Vagina (tissue), 2 donors: ENCODE measurements at regions not wholly inside any gene's neighbourhood (a gene's known extent, or its start where the extent isn't known, plus 50 kb on each side); places are given as distances from the start of the nearest gene placed in this dataset.

Source experiments
- DNase-seq, 2 donors: peaks; one replicate each; pipeline ENCODE4 v3.0.0-alpha.2; 2017; ENCODE audit errors: extremely low spot score in 2 of 2
- H3K27ac ChIP-seq: fragments of 200-600 bp; sonication (generic); one replicate; pipeline ENCODE4 v1.5.1; 2019
- H3K27me3 ChIP-seq: fragments of 200-600 bp; sonication (generic); one replicate; pipeline ENCODE4 v1.5.1; 2019
- H3K36me3 ChIP-seq, 2 donors: fragments of 200-600 bp; sonication (generic); one replicate each; pipeline ENCODE4 v1.5.1; 2017 to 2019
- H3K4me1 ChIP-seq: fragments of 200-600 bp; sonication (generic); one replicate; pipeline ENCODE4 v1.5.1; 2019
- H3K4me3 ChIP-seq, 2 donors: fragments of 200-600 bp; sonication (generic); 1 replicate in 1 of 2; 2 replicates in 1 of 2; pipeline ENCODE4 v1.5.1; 2016 to 2019
- H3K9me3 ChIP-seq: fragments of 200-600 bp; sonication (generic); one replicate; pipeline ENCODE4 v1.5.1; 2019
- POLR2A ChIP-seq, 2 donors: fragments of 450-650 bp; IDR thresholded peaks; one replicate each; pipeline ENCODE4 v1.6.1; 2017; ENCODE audit warnings: antibody characterized with exemption in 2 of 2, mild to moderate bottlenecking in 2 of 2, moderate library complexity in 2 of 2
- POLR2AphosphoS5 ChIP-seq, 2 donors: sonication (generic); formaldehyde crosslinking; IDR thresholded peaks; one replicate each; pipeline ENCODE4 v1.9.0; 2017; ENCODE audit warnings: antibody characterized with exemption in 2 of 2, mild to moderate bottlenecking in 2 of 2, low read depth in 1 of 2; ENCODE audit not compliant: insufficient read depth in 1 of 2
- intact Hi-C: fragments of 100-400 bp; cut with DNase I; formaldehyde crosslinking; loops from one replicate; pipeline ENCODE4 v1.15.1; 2023
- TF ChIP-seq, protein P1 (sequence below), 3 experiments: fragments of 450-650 bp in 2 of 3; fragments of 200-600 bp in 1 of 3; sonication (generic) in 1 of 3; IDR thresholded peaks; one replicate each; pipeline ENCODE4 v1.5.1; 2017 to 2019; ENCODE audit warnings: antibody characterized with exemption in 3 of 3, mild to moderate bottlenecking in 2 of 3, moderate library complexity in 2 of 3

DNA sequence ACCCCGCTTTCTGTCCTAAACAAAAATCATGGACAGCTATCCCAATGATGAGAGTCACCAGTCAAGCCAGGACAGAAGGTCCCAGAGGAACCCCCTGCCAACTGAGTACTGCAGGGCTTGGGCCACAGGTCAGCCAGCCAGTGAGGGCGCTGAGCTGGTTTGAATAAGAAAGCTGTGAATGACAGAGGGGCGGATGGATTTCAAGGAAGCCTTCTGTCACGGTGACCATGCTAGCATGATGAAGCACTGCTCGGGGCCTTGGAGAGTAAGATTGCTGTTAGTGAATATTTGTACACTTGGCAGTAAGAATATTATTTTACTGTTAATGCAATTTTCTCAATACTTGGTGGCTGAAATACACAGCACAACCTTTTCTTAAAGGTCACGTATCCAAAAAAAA lies 734.0 kb upstream of the NR2F2 start:
- no peak for DNase-seq
- Histone ChIP-seq H3K27me3 (no peaks in the 10 kb centered on the region), H3K27ac (no peak overlapping the region), H3K36me3 (no peaks in the 10 kb centered on the region), H3K4me1 (no peaks in the 10 kb centered on the region), H3K9me3 (no peaks in the 10 kb centered on the region), H3K4me3 (no peak overlapping the region)
- intact Hi-C loops = no loop called here
- TF ChIP-seq, protein P1, sequence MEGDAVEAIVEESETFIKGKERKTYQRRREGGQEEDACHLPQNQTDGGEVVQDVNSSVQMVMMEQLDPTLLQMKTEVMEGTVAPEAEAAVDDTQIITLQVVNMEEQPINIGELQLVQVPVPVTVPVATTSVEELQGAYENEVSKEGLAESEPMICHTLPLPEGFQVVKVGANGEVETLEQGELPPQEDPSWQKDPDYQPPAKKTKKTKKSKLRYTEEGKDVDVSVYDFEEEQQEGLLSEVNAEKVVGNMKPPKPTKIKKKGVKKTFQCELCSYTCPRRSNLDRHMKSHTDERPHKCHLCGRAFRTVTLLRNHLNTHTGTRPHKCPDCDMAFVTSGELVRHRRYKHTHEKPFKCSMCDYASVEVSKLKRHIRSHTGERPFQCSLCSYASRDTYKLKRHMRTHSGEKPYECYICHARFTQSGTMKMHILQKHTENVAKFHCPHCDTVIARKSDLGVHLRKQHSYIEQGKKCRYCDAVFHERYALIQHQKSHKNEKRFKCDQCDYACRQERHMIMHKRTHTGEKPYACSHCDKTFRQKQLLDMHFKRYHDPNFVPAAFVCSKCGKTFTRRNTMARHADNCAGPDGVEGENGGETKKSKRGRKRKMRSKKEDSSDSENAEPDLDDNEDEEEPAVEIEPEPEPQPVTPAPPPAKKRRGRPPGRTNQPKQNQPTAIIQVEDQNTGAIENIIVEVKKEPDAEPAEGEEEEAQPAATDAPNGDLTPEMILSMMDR (IDR thresholded peaks at IDR 0.05) = no peak
- TF ChIP-seq POLR2A (IDR thresholded peaks at IDR 0.05) = no peak
- no peak for TF ChIP-seq POLR2AphosphoS5 (IDR thresholded peaks at IDR 0.05; ENCODE audit: insufficient read depth in 1 of 2, low read depth in 1 of 2)

DNA sequence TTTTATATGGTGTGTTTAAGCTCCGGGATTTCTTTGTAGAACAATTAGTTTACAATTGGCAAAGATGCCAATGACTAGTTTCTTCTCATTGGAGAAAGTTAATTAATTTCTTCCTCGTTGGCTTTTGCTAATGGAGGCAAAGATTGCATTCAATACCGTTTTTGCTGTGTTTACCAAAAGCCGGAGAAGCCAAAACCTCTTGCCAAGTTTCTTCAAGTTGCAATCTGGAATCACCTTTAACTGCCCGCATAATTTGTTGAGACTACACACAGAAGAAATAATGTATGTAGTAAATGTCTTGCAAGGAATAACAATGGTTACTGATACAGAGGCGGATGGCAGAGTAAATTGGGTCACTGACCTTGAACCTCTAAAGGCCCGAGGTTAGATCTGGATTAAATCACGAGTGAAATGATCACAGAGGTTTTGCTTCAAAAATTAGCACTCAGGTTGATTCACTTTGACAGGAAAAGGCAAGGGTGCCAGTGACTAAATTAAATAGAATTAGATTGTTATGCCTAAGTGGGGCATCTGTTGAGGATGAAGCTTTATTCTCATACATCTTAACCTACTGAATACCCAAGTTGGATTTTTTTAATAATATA lies 732.1 kb upstream of the NR2F2 start:
- Histone ChIP-seq H3K4me1 (no peaks in the 10 kb centered on the region), H3K36me3 (no peaks in the 10 kb centered on the region), H3K4me3 (no peak overlapping the region), H3K27me3 (no peaks in the 10 kb centered on the region), H3K27ac (no peak overlapping the region), H3K9me3 (no peaks in the 10 kb centered on the region)
- intact Hi-C loops = no loop called here
- DNase-seq = no peak
- TF ChIP-seq POLR2A (IDR thresholded peaks at IDR 0.05) (no peak), POLR2AphosphoS5 (IDR thresholded peaks at IDR 0.05; ENCODE audit: insufficient read depth in 1 of 2, low read depth in 1 of 2) (no peak)
- TF ChIP-seq, protein P1 (IDR thresholded peaks at IDR 0.05) = no peak

DNA sequence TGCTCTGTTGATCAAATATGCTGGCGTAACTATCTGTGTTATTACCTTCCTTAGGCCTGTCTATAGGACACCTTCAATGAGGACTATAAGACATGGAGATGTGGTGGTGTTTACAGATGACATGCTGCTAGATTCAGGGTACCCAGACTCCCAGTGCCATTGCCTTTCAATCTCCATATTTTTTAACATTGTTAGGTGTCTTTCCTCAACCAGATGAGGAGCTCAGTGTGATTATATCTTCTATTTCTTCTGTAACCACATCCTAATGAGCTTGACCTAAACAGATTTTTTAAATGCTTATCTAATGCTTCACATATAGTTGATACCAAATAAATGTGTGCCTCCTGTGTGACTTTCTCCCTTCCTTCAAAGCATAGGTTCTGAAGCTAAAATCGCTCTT lies 730.1 kb upstream of the NR2F2 start:
- Histone ChIP-seq H3K27me3 (no peaks in the 10 kb centered on the region), H3K4me3 (no peak overlapping the region), H3K27ac (no peak overlapping the region), H3K4me1 (peaks cover 15% of the 10 kb centered on the region), H3K36me3 (no peaks in the 10 kb centered on the region), H3K9me3 (no peaks in the 10 kb centered on the region)
- TF ChIP-seq, protein P1 (IDR thresholded peaks at IDR 0.05) = no peak
- TF ChIP-seq POLR2A (IDR thresholded peaks at IDR 0.05) (no peak), POLR2AphosphoS5 (IDR thresholded peaks at IDR 0.05; ENCODE audit: insufficient read depth in 1 of 2, low read depth in 1 of 2) (no peak)
- DNase-seq = no peak
- intact Hi-C loops = no loop called here

DNA sequence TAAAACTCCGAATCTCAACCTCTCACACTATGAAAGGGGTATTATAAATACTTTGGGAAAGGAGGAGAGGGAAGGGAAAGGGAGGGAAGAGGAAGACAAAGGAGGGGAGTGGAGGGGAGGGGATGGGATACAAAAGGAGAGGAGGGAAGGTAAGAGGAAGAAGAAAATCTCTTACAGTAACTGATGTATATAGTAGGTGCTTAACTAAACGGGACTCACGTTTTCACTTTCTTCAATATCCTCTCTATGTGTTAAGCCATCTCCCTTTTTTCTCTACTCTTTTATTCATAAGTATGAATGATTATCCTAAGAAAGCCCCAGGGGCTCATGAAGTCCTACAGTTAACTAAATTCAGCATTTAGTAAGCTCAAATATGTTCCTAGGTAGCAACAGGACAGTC lies 729.6 kb upstream of the NR2F2 start:
- Histone ChIP-seq H3K4me3 (no peak overlapping the region), H3K4me1 (peaks cover 20% of the 10 kb centered on the region), H3K27me3 (no peaks in the 10 kb centered on the region), H3K9me3 (no peaks in the 10 kb centered on the region), H3K27ac (no peak overlapping the region), H3K36me3 (no peaks in the 10 kb centered on the region)
- intact Hi-C loops = no loop called here
- no peak for DNase-seq
- TF ChIP-seq POLR2AphosphoS5 (IDR thresholded peaks at IDR 0.05; ENCODE audit: insufficient read depth in 1 of 2, low read depth in 1 of 2) (no peak), POLR2A (IDR thresholded peaks at IDR 0.05) (no peak)
- TF ChIP-seq, protein P1 (IDR thresholded peaks at IDR 0.05) = no peak

DNA sequence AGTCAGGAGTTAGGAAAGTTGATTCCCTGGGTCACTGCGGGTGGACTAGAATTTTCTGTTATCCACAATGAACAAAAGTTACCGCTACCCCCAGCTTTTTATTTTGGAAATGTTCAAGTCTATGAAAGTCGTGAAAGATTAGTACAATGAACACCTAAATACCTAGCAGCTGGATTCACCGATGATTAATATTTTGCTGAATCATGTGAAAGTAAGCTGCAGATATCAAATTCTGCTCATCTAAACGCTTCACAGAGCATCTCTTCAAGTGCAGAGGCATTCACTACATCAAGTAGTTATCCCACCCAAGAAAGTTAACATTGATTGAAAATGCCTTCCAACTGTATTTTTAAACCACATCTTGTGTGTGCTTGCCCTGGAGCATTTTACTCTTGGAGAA lies 729.0 kb upstream of the NR2F2 start:
- DNase-seq = no peak
- H3K27me3 ChIP-seq = no peaks in the 10 kb centered on the region
- TF ChIP-seq POLR2AphosphoS5 (IDR thresholded peaks at IDR 0.05; ENCODE audit: insufficient read depth in 1 of 2, low read depth in 1 of 2) (no peak), POLR2A (IDR thresholded peaks at IDR 0.05) (no peak)
- TF ChIP-seq, protein P1 (IDR thresholded peaks at IDR 0.05) = no peak
- intact Hi-C loops = no loop called here
- peaks cover 20% of the 10 kb centered on the region for H3K4me1 ChIP-seq
- no peaks in the 10 kb centered on the region for H3K9me3 ChIP-seq
- no peak overlapping the region for H3K27ac ChIP-seq
- no peak overlapping the region for H3K4me3 ChIP-seq
- H3K36me3 ChIP-seq = no peaks in the 10 kb centered on the region
